IMR-90 (cell line): ENCODE measurements at regions not wholly inside any gene's neighbourhood (a gene's known extent, or its start where the extent isn't known, plus 50 kb on each side); places are given as distances from the start of the nearest gene placed in this dataset.

Experiments used
- ATAC-seq: fragments of 200-7000 bp; cut with Tn5 transposase; 2 replicates; pipeline ENCODE4 v1.9.1; 2020; ENCODE audit warnings: low read depth, mild to moderate bottlenecking, moderate library complexity
- BruUV-seq: library from RNA; stranded (reverse); fragments of 400-500 nt; replicated peaks from 2 replicates; lab custom pipeline; 2021; lab: Mats Ljungman, UMichigan
- CTCF ChIA-PET: fragments of 300-600 bp; formaldehyde crosslinking; extraction: SDS; loops from one replicate; lab custom pipeline; 2021; ENCODE audit warnings: antibody characterized with exemption; lab: Yijun Ruan, JAX
- POLR2A ChIA-PET: fragments of 300-600 bp; sonication (Branson Sonifier 250); formaldehyde crosslinking; loops from one replicate; lab custom pipeline; 2022; ENCODE audit warnings: antibody characterized with exemption; ENCODE audit not compliant: unreplicated experiment; lab: Charles Lee
- DNase-seq: peaks from one replicate; pipeline ENCODE4 v3.0.0; 2013
- H2AFZ ChIP-seq: replicated peaks from 2 replicates; pipeline ENCODE3; 2013; ENCODE audit warnings: low read length, mild to moderate bottlenecking; ENCODE audit not compliant: poor library complexity
- H2AK5ac ChIP-seq: 2 replicates; pipeline ENCODE4 v1.6.1; 2013; ENCODE audit warnings: low read depth, low read length, inconsistent platforms
- H2AK9ac ChIP-seq: replicated peaks from 2 replicates; pipeline ENCODE3; 2013; ENCODE audit warnings: mild to moderate bottlenecking, low read depth, low read length, moderate library complexity; ENCODE audit not compliant: poor library complexity
- H2BK120ac ChIP-seq: 2 replicates; pipeline ENCODE4 v1.6.1; 2013; ENCODE audit warnings: low read depth, low read length, inconsistent platforms
- H2BK15ac ChIP-seq: 3 replicates; pipeline ENCODE4 v1.6.1; 2013; ENCODE audit warnings: low read depth, low read length, inconsistent platforms
- H2BK20ac ChIP-seq: 2 replicates; pipeline ENCODE4 v1.6.1; 2013; ENCODE audit warnings: low read depth, mild to moderate bottlenecking, inconsistent platforms, low read length, moderate library complexity
- H2BK5ac ChIP-seq: 2 replicates; pipeline ENCODE4 v1.6.1; 2013; ENCODE audit warnings: mild to moderate bottlenecking, low read depth, low read length, inconsistent platforms; ENCODE audit not compliant: poor library complexity, severe bottlenecking
- H3K14ac ChIP-seq: replicated peaks from 2 replicates; pipeline ENCODE4 v1.6.1; 2013; ENCODE audit warnings: low read depth, low read length, inconsistent platforms
- H3K18ac ChIP-seq: 2 replicates; pipeline ENCODE4 v1.6.1; 2013; ENCODE audit warnings: low read depth, low read length, control low read depth
- H3K23ac ChIP-seq: 2 replicates; pipeline ENCODE4 v1.6.1; 2013; ENCODE audit warnings: low read depth, low read length, inconsistent platforms
- H3K27ac ChIP-seq: 2 replicates; pipeline ENCODE4 v1.5.1; 2013; ENCODE audit warnings: mild to moderate bottlenecking, control low read depth, low read length; ENCODE audit not compliant: insufficient read depth
- H3K27me3 ChIP-seq: 2 replicates; pipeline ENCODE4 v1.6.1; 2013; ENCODE audit warnings: low read length; ENCODE audit not compliant: control insufficient read depth, insufficient read depth
- H3K36me3 ChIP-seq: 2 replicates; pipeline ENCODE4 v1.6.1; 2013; ENCODE audit warnings: low read length, mixed read lengths; ENCODE audit not compliant: control insufficient read depth, insufficient read depth
- H3K4ac ChIP-seq: 2 replicates; pipeline ENCODE4 v1.6.1; 2013; ENCODE audit warnings: low read depth, low read length, inconsistent platforms
- H3K4me1 ChIP-seq: 2 replicates; pipeline ENCODE4 v1.6.1; 2013; ENCODE audit warnings: low read length, mixed read lengths; ENCODE audit not compliant: control insufficient read depth, insufficient read depth
- H3K4me2 ChIP-seq: 2 replicates; pipeline ENCODE4 v1.6.1; 2013; ENCODE audit warnings: low read depth, mild to moderate bottlenecking, control low read depth, low read length, moderate library complexity
- H3K4me3 ChIP-seq: 2 replicates; pipeline ENCODE4 v1.5.1; 2013; ENCODE audit warnings: low read depth, mild to moderate bottlenecking, control low read depth, low read length, moderate library complexity; ENCODE audit not compliant: insufficient read depth
- H3K56ac ChIP-seq: 2 replicates; pipeline ENCODE4 v1.6.1; 2013; ENCODE audit warnings: low read length, inconsistent platforms; ENCODE audit not compliant: insufficient read depth; ENCODE audit errors: extremely low read depth
- H3K79me1 ChIP-seq, 2 experiments: 2 replicates each; pipeline ENCODE4 v1.6.1; 2013; ENCODE audit warnings: low read length in 2 of 2, inconsistent platforms in 1 of 2, low read depth in 1 of 2
- H3K9ac ChIP-seq: 2 replicates; pipeline ENCODE4 v1.6.1; 2013; ENCODE audit warnings: low read depth, low read length, control low read depth
- H3K9me1 ChIP-seq: 2 replicates; pipeline ENCODE4 v1.6.1; 2013; ENCODE audit warnings: low read length, inconsistent platforms; ENCODE audit not compliant: insufficient read depth
- H3K9me3 ChIP-seq: 2 replicates; pipeline ENCODE4 v1.6.1; 2013; ENCODE audit warnings: low read length; ENCODE audit not compliant: control insufficient read depth, insufficient read depth
- H4K20me1 ChIP-seq: 2 replicates; pipeline ENCODE4 v1.6.1; 2013; ENCODE audit warnings: low read length, inconsistent platforms; ENCODE audit not compliant: insufficient read depth
- H4K5ac ChIP-seq: 2 replicates; pipeline ENCODE4 v1.6.1; 2013; ENCODE audit warnings: mild to moderate bottlenecking, low read depth, low read length, control low read depth
- H4K8ac ChIP-seq, 2 experiments: 2 replicates each; pipeline ENCODE4 v1.6.1; 2013; ENCODE audit warnings: low read depth in 2 of 2, low read length in 2 of 2, control low read depth in 1 of 2, inconsistent platforms in 1 of 2
- H4K91ac ChIP-seq: 2 replicates; pipeline ENCODE4 v1.6.1; 2013; ENCODE audit warnings: low read depth, low read length, inconsistent platforms; ENCODE audit not compliant: insufficient read depth
- CEBPB ChIP-seq: IDR thresholded peaks from 2 replicates; pipeline ENCODE4 v1.6.1; 2012; ENCODE audit warnings: low read depth, low read length, improper control_type of control experiment
- MAZ ChIP-seq: IDR thresholded peaks from 2 replicates; pipeline ENCODE4 v1.6.1; 2012; ENCODE audit warnings: low read depth, mild to moderate bottlenecking, low read length, improper control_type of control experiment, moderate library complexity, borderline replicate concordance
- RAD21 ChIP-seq: IDR thresholded peaks from 2 replicates; pipeline ENCODE4 v1.6.1; 2012; ENCODE audit warnings: low read length, improper control_type of control experiment
- dilution Hi-C: fragments of 300-500 bp; cut with HindIII; formaldehyde crosslinking; loops from one replicate; pipeline ENCODE4 v1.14.3; 2018; ENCODE audit warnings: low sequenced_read_pairs; ENCODE audit not compliant: unreplicated experiment
- in situ Hi-C: fragments of 300-500 bp; cut with MboI; formaldehyde crosslinking; loops from 3 replicates; pipeline ENCODE4 v1.14.3; 2019; ENCODE audit warnings: low sequenced_read_pairs, inconsistent platforms, mixed read lengths
- intact Hi-C: fragments of 100-400 bp; cut with micrococcal nuclease; formaldehyde crosslinking; loops from 2 replicates; pipeline ENCODE4 v1.10.0; 2022
- TF ChIP-seq, protein P1 (sequence below): fragments of 150-350 bp; IDR thresholded peaks from 2 replicates; pipeline ENCODE4 v1.6.1; 2017; ENCODE audit warnings: mild to moderate bottlenecking, antibody characterized with exemption, low read length, low read depth
- TF ChIP-seq, protein P2 (sequence below): fragments of 150-350 bp; IDR thresholded peaks from 2 replicates; pipeline ENCODE4 v1.6.1; 2016; ENCODE audit warnings: low read depth, mild to moderate bottlenecking, low read length, moderate library complexity, borderline replicate concordance

DNA sequence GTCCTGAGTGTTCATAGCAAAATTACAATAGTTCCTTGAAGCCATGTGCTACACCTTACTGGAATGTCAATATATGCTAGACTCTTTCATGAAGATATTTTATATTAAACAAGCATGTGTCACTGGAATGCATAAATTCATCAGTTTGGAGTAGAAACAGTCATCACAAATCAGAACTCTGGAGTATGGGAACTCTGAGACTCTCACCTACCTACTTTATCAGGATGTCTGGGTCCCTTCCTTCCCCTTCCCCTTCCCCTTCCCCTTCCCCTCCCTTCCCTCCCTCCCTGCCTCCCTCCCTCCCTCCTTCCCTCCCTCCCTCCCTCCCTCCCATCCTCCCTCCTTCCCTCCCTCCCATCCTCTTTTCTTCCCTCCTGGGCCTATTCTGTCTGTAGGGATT lies 144.7 kb upstream of the PEX5L start:
- Histone ChIP-seq H2AK9ac (no peak overlapping the region), H3K18ac (no peak overlapping the region), H4K91ac (no peak overlapping the region), H3K4me1 (no peaks in the 10 kb centered on the region), H3K4ac (no peak overlapping the region), H2AFZ (no peak overlapping the region), H2AK5ac (no peak overlapping the region), H3K4me2 (no peak overlapping the region), H3K9me1 (no peaks in the 10 kb centered on the region), H2BK20ac (no peak overlapping the region), H3K27ac (no peak overlapping the region), H2BK5ac (no peak overlapping the region), H3K14ac (no peak overlapping the region), H4K8ac (no peak overlapping the region), H2BK120ac (no peak overlapping the region), H4K5ac (no peak overlapping the region), H3K9ac (no peak overlapping the region), H4K20me1 (no peaks in the 10 kb centered on the region), H3K27me3 (no peaks in the 10 kb centered on the region), H3K36me3 (no peaks in the 10 kb centered on the region), H3K9me3 (peaks cover 6% of the 10 kb centered on the region; the same call in 1 of the 2 replicates), H3K4me3 (no peak overlapping the region), H3K56ac (no peak overlapping the region), H3K23ac (no peak overlapping the region), H3K79me1 (no peaks in the 10 kb centered on the region), H2BK15ac (no peak overlapping the region)
- ATAC-seq (no peak), DNase-seq (no peak)
- dilution Hi-C loops: no loop called here
- BruUV-seq: no TSS peak
- ChIA-PET POLR2A (no interaction called here), CTCF (no interaction called here)
- in situ Hi-C loops: no loop called here
- intact Hi-C loops: no loop called here
- TF ChIP-seq, protein P1, sequence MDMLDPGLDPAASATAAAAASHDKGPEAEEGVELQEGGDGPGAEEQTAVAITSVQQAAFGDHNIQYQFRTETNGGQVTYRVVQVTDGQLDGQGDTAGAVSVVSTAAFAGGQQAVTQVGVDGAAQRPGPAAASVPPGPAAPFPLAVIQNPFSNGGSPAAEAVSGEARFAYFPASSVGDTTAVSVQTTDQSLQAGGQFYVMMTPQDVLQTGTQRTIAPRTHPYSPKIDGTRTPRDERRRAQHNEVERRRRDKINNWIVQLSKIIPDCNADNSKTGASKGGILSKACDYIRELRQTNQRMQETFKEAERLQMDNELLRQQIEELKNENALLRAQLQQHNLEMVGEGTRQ: no peak
- TF ChIP-seq CEBPB (no peak), MAZ (no peak), RAD21 (no peak)
- TF ChIP-seq, protein P2, sequence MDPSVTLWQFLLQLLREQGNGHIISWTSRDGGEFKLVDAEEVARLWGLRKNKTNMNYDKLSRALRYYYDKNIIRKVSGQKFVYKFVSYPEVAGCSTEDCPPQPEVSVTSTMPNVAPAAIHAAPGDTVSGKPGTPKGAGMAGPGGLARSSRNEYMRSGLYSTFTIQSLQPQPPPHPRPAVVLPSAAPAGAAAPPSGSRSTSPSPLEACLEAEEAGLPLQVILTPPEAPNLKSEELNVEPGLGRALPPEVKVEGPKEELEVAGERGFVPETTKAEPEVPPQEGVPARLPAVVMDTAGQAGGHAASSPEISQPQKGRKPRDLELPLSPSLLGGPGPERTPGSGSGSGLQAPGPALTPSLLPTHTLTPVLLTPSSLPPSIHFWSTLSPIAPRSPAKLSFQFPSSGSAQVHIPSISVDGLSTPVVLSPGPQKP: no peak
